ENCODE measurements at regions not wholly inside any gene's neighbourhood (a gene's known extent, or its start where the extent isn't known, plus 50 kb on each side); places are given as distances from the start of the nearest gene placed in this dataset.

- no peak overlapping the region for H3K9ac ChIP-seq (ENCODE audit: low read length)
- H3K79me2 ChIP-seq (replicated peaks; ENCODE audit: insufficient read depth, low read length): no peaks in the 10 kb centered on the region
- no peak overlapping the region for H3K27ac ChIP-seq (ENCODE audit: low read length)
- H3K4me3 ChIP-seq (ENCODE audit: low read length): no peak overlapping the region
- TF ChIP-seq EZH2 (IDR thresholded peaks at IDR 0.05; ENCODE audit: borderline replicate concordance, insufficient read depth, low read length, poor library complexity, severe bottlenecking): no peak
- TF ChIP-seq MXI1 (conservative IDR thresholded peaks at IDR 0.05; ENCODE audit: poor library complexity, severe bottlenecking): no peak
- TF ChIP-seq TAF1 (IDR thresholded peaks at IDR 0.05; ENCODE audit: low read depth): no peak
- TF ChIP-seq RAD21 (conservative IDR thresholded peaks at IDR 0.05): no peak
- TF ChIP-seq, protein P1, sequence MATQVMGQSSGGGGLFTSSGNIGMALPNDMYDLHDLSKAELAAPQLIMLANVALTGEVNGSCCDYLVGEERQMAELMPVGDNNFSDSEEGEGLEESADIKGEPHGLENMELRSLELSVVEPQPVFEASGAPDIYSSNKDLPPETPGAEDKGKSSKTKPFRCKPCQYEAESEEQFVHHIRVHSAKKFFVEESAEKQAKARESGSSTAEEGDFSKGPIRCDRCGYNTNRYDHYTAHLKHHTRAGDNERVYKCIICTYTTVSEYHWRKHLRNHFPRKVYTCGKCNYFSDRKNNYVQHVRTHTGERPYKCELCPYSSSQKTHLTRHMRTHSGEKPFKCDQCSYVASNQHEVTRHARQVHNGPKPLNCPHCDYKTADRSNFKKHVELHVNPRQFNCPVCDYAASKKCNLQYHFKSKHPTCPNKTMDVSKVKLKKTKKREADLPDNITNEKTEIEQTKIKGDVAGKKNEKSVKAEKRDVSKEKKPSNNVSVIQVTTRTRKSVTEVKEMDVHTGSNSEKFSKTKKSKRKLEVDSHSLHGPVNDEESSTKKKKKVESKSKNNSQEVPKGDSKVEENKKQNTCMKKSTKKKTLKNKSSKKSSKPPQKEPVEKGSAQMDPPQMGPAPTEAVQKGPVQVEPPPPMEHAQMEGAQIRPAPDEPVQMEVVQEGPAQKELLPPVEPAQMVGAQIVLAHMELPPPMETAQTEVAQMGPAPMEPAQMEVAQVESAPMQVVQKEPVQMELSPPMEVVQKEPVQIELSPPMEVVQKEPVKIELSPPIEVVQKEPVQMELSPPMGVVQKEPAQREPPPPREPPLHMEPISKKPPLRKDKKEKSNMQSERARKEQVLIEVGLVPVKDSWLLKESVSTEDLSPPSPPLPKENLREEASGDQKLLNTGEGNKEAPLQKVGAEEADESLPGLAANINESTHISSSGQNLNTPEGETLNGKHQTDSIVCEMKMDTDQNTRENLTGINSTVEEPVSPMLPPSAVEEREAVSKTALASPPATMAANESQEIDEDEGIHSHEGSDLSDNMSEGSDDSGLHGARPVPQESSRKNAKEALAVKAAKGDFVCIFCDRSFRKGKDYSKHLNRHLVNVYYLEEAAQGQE (IDR thresholded peaks at IDR 0.05; ENCODE audit: borderline replicate concordance): no peak
- TF ChIP-seq EP300 (conservative IDR thresholded peaks at IDR 0.05; ENCODE audit: poor library complexity, severe bottlenecking): no peak
- no peak for TF ChIP-seq CTCF (IDR thresholded peaks at IDR 0.05; ENCODE audit: poor library complexity, severe bottlenecking)
- TF ChIP-seq POLR2AphosphoS5 (IDR thresholded peaks at IDR 0.05): no peak
- no peak for TF ChIP-seq SMC3 (conservative IDR thresholded peaks at IDR 0.05; ENCODE audit: poor library complexity)
- H3K36me3 ChIP-seq (ENCODE audit: insufficient read depth, low read length): no peaks in the 10 kb centered on the region
- H4K20me1 ChIP-seq (ENCODE audit: insufficient read depth): no peaks in the 10 kb centered on the region
- no peaks in the 10 kb centered on the region for H3K9me3 ChIP-seq (ENCODE audit: low read length)
- H2AFZ ChIP-seq (ENCODE audit: low read depth, low read length): no peak overlapping the region
- no peaks in the 10 kb centered on the region for H3F3A ChIP-seq (ENCODE audit: insufficient read depth, low read length, poor library complexity, severe bottlenecking)
- no peak overlapping the region for H3K4me2 ChIP-seq (ENCODE audit: low read length)
- no peaks in the 10 kb centered on the region for H3K27me3 ChIP-seq (ENCODE audit: insufficient read depth, low read depth, low read length)
- no peaks in the 10 kb centered on the region for H3K9me2 ChIP-seq (ENCODE audit: insufficient read depth, low read length)
Observed at GRCh38 chr3:5428607-5429516, 241.4 kb downstream of the EDEM1 start.

GRCh38 chr3:5429517-5429890 lies 242.0 kb downstream of the EDEM1 start:
- no peak overlapping the region for H3K4me2 ChIP-seq (ENCODE audit: low read length)
- H3K27me3 ChIP-seq (ENCODE audit: insufficient read depth, low read depth, low read length): no peaks in the 10 kb centered on the region
- no peak overlapping the region for H3K4me3 ChIP-seq (ENCODE audit: low read length)
- no peaks in the 10 kb centered on the region for H3K36me3 ChIP-seq (ENCODE audit: insufficient read depth, low read length)
- no peak for TF ChIP-seq EZH2 (IDR thresholded peaks at IDR 0.05; ENCODE audit: borderline replicate concordance, insufficient read depth, low read length, poor library complexity, severe bottlenecking)
- TF ChIP-seq CTCF (IDR thresholded peaks at IDR 0.05; ENCODE audit: poor library complexity, severe bottlenecking): no peak
- TF ChIP-seq POLR2AphosphoS5 (IDR thresholded peaks at IDR 0.05): no peak
- TF ChIP-seq, protein P1 (IDR thresholded peaks at IDR 0.05; ENCODE audit: borderline replicate concordance): no peak
- no peak for TF ChIP-seq EP300 (conservative IDR thresholded peaks at IDR 0.05; ENCODE audit: poor library complexity, severe bottlenecking)
- no peak overlapping the region for H3K27ac ChIP-seq (ENCODE audit: low read length)
- H3F3A ChIP-seq (ENCODE audit: insufficient read depth, low read length, poor library complexity, severe bottlenecking): no peaks in the 10 kb centered on the region
- H4K20me1 ChIP-seq (ENCODE audit: insufficient read depth): no peaks in the 10 kb centered on the region
- no peaks in the 10 kb centered on the region for H3K79me2 ChIP-seq (replicated peaks; ENCODE audit: insufficient read depth, low read length)
- H3K9ac ChIP-seq (ENCODE audit: low read length): no peak overlapping the region
- no peaks in the 10 kb centered on the region for H3K9me3 ChIP-seq (ENCODE audit: low read length)
- no peaks in the 10 kb centered on the region for H3K9me2 ChIP-seq (ENCODE audit: insufficient read depth, low read length)
- no peak overlapping the region for H2AFZ ChIP-seq (ENCODE audit: low read depth, low read length)
